ENCODE measurements at regions not wholly inside any gene's neighbourhood (a gene's known extent, or its start where the extent isn't known, plus 50 kb on each side); places are given as distances from the start of the nearest gene placed in this dataset.

DNA sequence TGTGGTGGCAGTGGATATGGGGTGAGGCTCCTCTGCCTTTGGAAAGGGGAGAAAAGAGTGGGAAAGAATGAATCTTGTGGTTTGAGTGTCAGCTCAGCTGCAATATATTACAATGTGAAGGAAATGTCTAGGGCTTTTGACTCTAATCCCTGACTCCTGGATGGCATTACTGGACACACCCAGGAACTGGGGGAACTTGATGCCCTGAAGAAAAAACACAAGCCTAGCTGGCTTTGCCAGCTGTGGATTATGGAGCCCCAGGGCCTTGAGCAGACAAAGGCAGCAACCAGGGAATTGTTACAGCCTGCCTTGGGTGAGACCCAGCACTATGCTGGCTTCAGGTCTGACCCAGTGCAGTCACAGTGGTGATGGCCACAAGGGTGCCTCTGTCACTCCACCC lies 57.1 kb upstream of the CYSLTR1 start:
- Histone ChIP-seq H4K20me1 (ENCODE audit: insufficient read depth) (no peaks in the 10 kb centered on the region), H3K9ac (ENCODE audit: low read length) (no peak overlapping the region), H3K4me2 (ENCODE audit: low read length) (no peak overlapping the region), H3K27me3 (ENCODE audit: insufficient read depth, low read depth, low read length) (no peaks in the 10 kb centered on the region), H3K9me3 (ENCODE audit: low read length) (no peaks in the 10 kb centered on the region), H2AFZ (ENCODE audit: low read depth, low read length) (no peak overlapping the region), H3F3A (ENCODE audit: insufficient read depth, low read length, poor library complexity, severe bottlenecking) (no peaks in the 10 kb centered on the region), H3K9me2 (ENCODE audit: insufficient read depth, low read length) (no peaks in the 10 kb centered on the region), H3K79me2 (replicated peaks; ENCODE audit: insufficient read depth, low read length) (no peaks in the 10 kb centered on the region), H3K27ac (ENCODE audit: low read length) (no peak overlapping the region), H3K36me3 (ENCODE audit: insufficient read depth, low read length) (no peaks in the 10 kb centered on the region), H3K4me3 (ENCODE audit: low read length) (no peak overlapping the region)
- TF ChIP-seq RAD21 (conservative IDR thresholded peaks at IDR 0.05) (no peak), TAF1 (IDR thresholded peaks at IDR 0.05; ENCODE audit: low read depth) (no peak), EZH2 (IDR thresholded peaks at IDR 0.05; ENCODE audit: borderline replicate concordance, insufficient read depth, low read length, poor library complexity, severe bottlenecking) (no peak), SMC3 (conservative IDR thresholded peaks at IDR 0.05; ENCODE audit: poor library complexity) (no peak), MXI1 (conservative IDR thresholded peaks at IDR 0.05; ENCODE audit: poor library complexity, severe bottlenecking) (no peak), POLR2AphosphoS5 (IDR thresholded peaks at IDR 0.05) (no peak), EP300 (conservative IDR thresholded peaks at IDR 0.05; ENCODE audit: poor library complexity, severe bottlenecking) (no peak)
- TF ChIP-seq, protein P1, sequence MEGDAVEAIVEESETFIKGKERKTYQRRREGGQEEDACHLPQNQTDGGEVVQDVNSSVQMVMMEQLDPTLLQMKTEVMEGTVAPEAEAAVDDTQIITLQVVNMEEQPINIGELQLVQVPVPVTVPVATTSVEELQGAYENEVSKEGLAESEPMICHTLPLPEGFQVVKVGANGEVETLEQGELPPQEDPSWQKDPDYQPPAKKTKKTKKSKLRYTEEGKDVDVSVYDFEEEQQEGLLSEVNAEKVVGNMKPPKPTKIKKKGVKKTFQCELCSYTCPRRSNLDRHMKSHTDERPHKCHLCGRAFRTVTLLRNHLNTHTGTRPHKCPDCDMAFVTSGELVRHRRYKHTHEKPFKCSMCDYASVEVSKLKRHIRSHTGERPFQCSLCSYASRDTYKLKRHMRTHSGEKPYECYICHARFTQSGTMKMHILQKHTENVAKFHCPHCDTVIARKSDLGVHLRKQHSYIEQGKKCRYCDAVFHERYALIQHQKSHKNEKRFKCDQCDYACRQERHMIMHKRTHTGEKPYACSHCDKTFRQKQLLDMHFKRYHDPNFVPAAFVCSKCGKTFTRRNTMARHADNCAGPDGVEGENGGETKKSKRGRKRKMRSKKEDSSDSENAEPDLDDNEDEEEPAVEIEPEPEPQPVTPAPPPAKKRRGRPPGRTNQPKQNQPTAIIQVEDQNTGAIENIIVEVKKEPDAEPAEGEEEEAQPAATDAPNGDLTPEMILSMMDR (IDR thresholded peaks at IDR 0.05; ENCODE audit: poor library complexity, severe bottlenecking) = no peak
- TF ChIP-seq, protein P2, sequence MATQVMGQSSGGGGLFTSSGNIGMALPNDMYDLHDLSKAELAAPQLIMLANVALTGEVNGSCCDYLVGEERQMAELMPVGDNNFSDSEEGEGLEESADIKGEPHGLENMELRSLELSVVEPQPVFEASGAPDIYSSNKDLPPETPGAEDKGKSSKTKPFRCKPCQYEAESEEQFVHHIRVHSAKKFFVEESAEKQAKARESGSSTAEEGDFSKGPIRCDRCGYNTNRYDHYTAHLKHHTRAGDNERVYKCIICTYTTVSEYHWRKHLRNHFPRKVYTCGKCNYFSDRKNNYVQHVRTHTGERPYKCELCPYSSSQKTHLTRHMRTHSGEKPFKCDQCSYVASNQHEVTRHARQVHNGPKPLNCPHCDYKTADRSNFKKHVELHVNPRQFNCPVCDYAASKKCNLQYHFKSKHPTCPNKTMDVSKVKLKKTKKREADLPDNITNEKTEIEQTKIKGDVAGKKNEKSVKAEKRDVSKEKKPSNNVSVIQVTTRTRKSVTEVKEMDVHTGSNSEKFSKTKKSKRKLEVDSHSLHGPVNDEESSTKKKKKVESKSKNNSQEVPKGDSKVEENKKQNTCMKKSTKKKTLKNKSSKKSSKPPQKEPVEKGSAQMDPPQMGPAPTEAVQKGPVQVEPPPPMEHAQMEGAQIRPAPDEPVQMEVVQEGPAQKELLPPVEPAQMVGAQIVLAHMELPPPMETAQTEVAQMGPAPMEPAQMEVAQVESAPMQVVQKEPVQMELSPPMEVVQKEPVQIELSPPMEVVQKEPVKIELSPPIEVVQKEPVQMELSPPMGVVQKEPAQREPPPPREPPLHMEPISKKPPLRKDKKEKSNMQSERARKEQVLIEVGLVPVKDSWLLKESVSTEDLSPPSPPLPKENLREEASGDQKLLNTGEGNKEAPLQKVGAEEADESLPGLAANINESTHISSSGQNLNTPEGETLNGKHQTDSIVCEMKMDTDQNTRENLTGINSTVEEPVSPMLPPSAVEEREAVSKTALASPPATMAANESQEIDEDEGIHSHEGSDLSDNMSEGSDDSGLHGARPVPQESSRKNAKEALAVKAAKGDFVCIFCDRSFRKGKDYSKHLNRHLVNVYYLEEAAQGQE (IDR thresholded peaks at IDR 0.05; ENCODE audit: borderline replicate concordance) = no peak

DNA sequence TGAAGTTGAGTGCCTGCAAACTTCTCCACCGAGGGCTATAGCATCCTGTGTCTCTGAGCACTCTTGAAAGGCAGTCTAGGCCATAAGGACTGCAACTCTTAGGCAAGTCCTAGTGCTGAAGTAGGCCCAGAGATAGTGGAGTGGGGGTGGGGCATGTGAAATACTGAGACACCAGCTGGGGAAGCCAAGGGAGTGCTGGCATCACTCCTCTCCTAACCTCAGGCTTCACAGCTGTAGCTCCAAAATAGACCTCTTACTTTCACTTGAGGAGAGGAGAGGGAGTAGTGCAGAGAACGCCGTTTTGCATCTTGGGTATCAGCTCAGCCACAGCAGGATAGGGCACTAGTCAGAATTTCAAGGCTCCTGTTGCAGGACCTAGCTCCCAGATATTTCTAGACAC lies 56.2 kb upstream of the CYSLTR1 start:
- H3K36me3 ChIP-seq (ENCODE audit: insufficient read depth, low read length) = no peaks in the 10 kb centered on the region
- H3F3A ChIP-seq (ENCODE audit: insufficient read depth, low read length, poor library complexity, severe bottlenecking) = no peaks in the 10 kb centered on the region
- H3K79me2 ChIP-seq (replicated peaks; ENCODE audit: insufficient read depth, low read length) = no peaks in the 10 kb centered on the region
- no peak overlapping the region for H3K9ac ChIP-seq (ENCODE audit: low read length)
- H3K27me3 ChIP-seq (ENCODE audit: insufficient read depth, low read depth, low read length) = no peaks in the 10 kb centered on the region
- TF ChIP-seq, protein P2 (IDR thresholded peaks at IDR 0.05; ENCODE audit: borderline replicate concordance) = no peak
- TF ChIP-seq, protein P1 (IDR thresholded peaks at IDR 0.05; ENCODE audit: poor library complexity, severe bottlenecking) = no peak
- TF ChIP-seq EZH2 (IDR thresholded peaks at IDR 0.05; ENCODE audit: borderline replicate concordance, insufficient read depth, low read length, poor library complexity, severe bottlenecking) (no peak), MXI1 (conservative IDR thresholded peaks at IDR 0.05; ENCODE audit: poor library complexity, severe bottlenecking) (no peak), RAD21 (conservative IDR thresholded peaks at IDR 0.05) (no peak), TAF1 (IDR thresholded peaks at IDR 0.05; ENCODE audit: low read depth) (no peak), EP300 (conservative IDR thresholded peaks at IDR 0.05; ENCODE audit: poor library complexity, severe bottlenecking) (no peak), SMC3 (conservative IDR thresholded peaks at IDR 0.05; ENCODE audit: poor library complexity) (no peak), POLR2AphosphoS5 (IDR thresholded peaks at IDR 0.05) (no peak)
- no peak overlapping the region for H3K4me3 ChIP-seq (ENCODE audit: low read length)
- no peaks in the 10 kb centered on the region for H3K9me3 ChIP-seq (ENCODE audit: low read length)
- no peaks in the 10 kb centered on the region for H4K20me1 ChIP-seq (ENCODE audit: insufficient read depth)
- no peak overlapping the region for H2AFZ ChIP-seq (ENCODE audit: low read depth, low read length)
- H3K9me2 ChIP-seq (ENCODE audit: insufficient read depth, low read length) = no peaks in the 10 kb centered on the region
- H3K4me2 ChIP-seq (ENCODE audit: low read length) = no peak overlapping the region
- H3K27ac ChIP-seq (ENCODE audit: low read length) = no peak overlapping the region

Data from neural cell (in vitro differentiated cells).